Neural progenitor cell (in vitro differentiated cells): ENCODE measurements at regions not wholly inside any gene's neighbourhood (a gene's known extent, or its start where the extent isn't known, plus 50 kb on each side); places are given as distances from the start of the nearest gene placed in this dataset.

Source experiments
- DNase-seq: peaks from one replicate; pipeline ENCODE4 v3.0.0-alpha.2; 2016; ENCODE audit warnings: low spot score
- H2AFZ ChIP-seq: fragments of 200-600 bp; sonication (generic); replicated peaks from 2 replicates; pipeline ENCODE4 v1.6.1; 2016; ENCODE audit warnings: antibody characterized with exemption
- H3F3A ChIP-seq: fragments of 200-600 bp; sonication (generic); 2 replicates; pipeline ENCODE4 v1.6.1; 2016; ENCODE audit warnings: antibody characterized with exemption, low read depth
- H3K27ac ChIP-seq: fragments of 200-600 bp; sonication (generic); 2 replicates; pipeline ENCODE4 v1.5.1; 2016; ENCODE audit warnings: mild to moderate bottlenecking
- H3K27me3 ChIP-seq: fragments of 200-600 bp; sonication (generic); 2 replicates; pipeline ENCODE4 v1.6.1; 2016; ENCODE audit warnings: mild to moderate bottlenecking, moderate library complexity
- H3K36me3 ChIP-seq: fragments of 200-600 bp; sonication (generic); 2 replicates; pipeline ENCODE4 v1.5.1; 2016
- H3K4me1 ChIP-seq: fragments of 200-600 bp; sonication (generic); 2 replicates; pipeline ENCODE4 v1.6.1; 2016; ENCODE audit warnings: mixed run types
- H3K4me2 ChIP-seq: fragments of 200-600 bp; sonication (generic); 2 replicates; pipeline ENCODE4 v1.6.1; 2016
- H3K4me3 ChIP-seq: fragments of 200-600 bp; sonication (generic); 2 replicates; pipeline ENCODE4 v1.5.1; 2016
- H3K79me2 ChIP-seq: fragments of 200-600 bp; sonication (generic); 2 replicates; pipeline ENCODE4 v1.6.1; 2016; ENCODE audit warnings: low read depth
- H3K9ac ChIP-seq: fragments of 200-600 bp; sonication (generic); 2 replicates; pipeline ENCODE4 v1.6.1; 2016
- H3K9me3 ChIP-seq: fragments of 200-600 bp; sonication (generic); 2 replicates; pipeline ENCODE4 v1.5.1; 2016; ENCODE audit warnings: low read depth
- H4K20me1 ChIP-seq: fragments of 200-600 bp; sonication (generic); 2 replicates; pipeline ENCODE4 v1.6.1; 2016; ENCODE audit warnings: low read depth
- H3K27ac Mint-ChIP-seq: 3 replicates; pipeline ENCODE4 v1.8.0; 2021; ENCODE audit warnings: mixed read lengths
- H3K27me3 Mint-ChIP-seq: 2 replicates; pipeline ENCODE4 v1.8.0; 2022; ENCODE audit warnings: low read depth, mild to moderate bottlenecking, inconsistent platforms, moderate library complexity, mixed read lengths; ENCODE audit not compliant: insufficient read depth
- H3K36me3 Mint-ChIP-seq: 3 replicates; pipeline ENCODE4 v1.8.0; 2021; ENCODE audit warnings: mixed read lengths
- H3K4me1 Mint-ChIP-seq: 3 replicates; pipeline ENCODE4 v1.8.0; 2021; ENCODE audit warnings: mixed read lengths
- H3K4me3 Mint-ChIP-seq: 3 replicates; pipeline ENCODE4 v1.8.0; 2021; ENCODE audit warnings: mild to moderate bottlenecking, moderate library complexity, mixed read lengths
- H3K9me3 Mint-ChIP-seq: 3 replicates; pipeline ENCODE4 v1.8.0; 2020; ENCODE audit warnings: mixed read lengths
- CTCF ChIP-seq: fragments of 200-600 bp; sonication (generic); IDR thresholded peaks from 2 replicates; pipeline ENCODE4 v1.5.1; 2017; ENCODE audit warnings: antibody characterized with exemption, mild to moderate bottlenecking
- EZH2 ChIP-seq: fragments of 200-600 bp; sonication (generic); IDR thresholded peaks from 2 replicates; pipeline ENCODE4 v1.6.1; 2017; ENCODE audit warnings: antibody characterized with exemption, mild to moderate bottlenecking, moderate library complexity
- EZH2phosphoT487 ChIP-seq: fragments of 200-600 bp; sonication (generic); IDR thresholded peaks from 2 replicates; pipeline ENCODE4 v1.6.1; 2017; ENCODE audit warnings: antibody characterized with exemption

- H3K9me3 Mint-ChIP-seq: no peaks in the 10 kb centered on the region
- no peaks in the 10 kb centered on the region for H3K27me3 ChIP-seq
- H2AFZ ChIP-seq: no peak overlapping the region
- H3K4me2 ChIP-seq: no peak overlapping the region
- no peaks in the 10 kb centered on the region for H3K4me1 ChIP-seq
- no peak for TF ChIP-seq EZH2
- no peak for TF ChIP-seq CTCF
- TF ChIP-seq EZH2phosphoT487: no peak
- no peaks in the 10 kb centered on the region for H3K79me2 ChIP-seq
- H3K4me3 Mint-ChIP-seq: no peak overlapping the region
- no peaks in the 10 kb centered on the region for H3F3A ChIP-seq
- no peaks in the 10 kb centered on the region for H3K9me3 ChIP-seq
- H3K4me3 ChIP-seq: no peak overlapping the region
- no peak overlapping the region for H3K27ac Mint-ChIP-seq
- H3K36me3 Mint-ChIP-seq: no peaks in the 10 kb centered on the region
- no peaks in the 10 kb centered on the region for H4K20me1 ChIP-seq
- H3K36me3 ChIP-seq: no peaks in the 10 kb centered on the region
- no peak for DNase-seq
- no peaks in the 10 kb centered on the region for H3K4me1 Mint-ChIP-seq
- H3K27me3 Mint-ChIP-seq: peaks cover 2% of the 10 kb centered on the region
- H3K9ac ChIP-seq: no peak overlapping the region
- no peak overlapping the region for H3K27ac ChIP-seq
These were observed 171.5 kb downstream of the ZMAT3 start for GRCh38 chr3:178900029-178900646.

- H3K4me1 Mint-ChIP-seq: no peaks in the 10 kb centered on the region
- H3K27ac Mint-ChIP-seq: no peak overlapping the region
- Histone ChIP-seq H3K4me3 (no peak overlapping the region), H3K36me3 (no peaks in the 10 kb centered on the region), H3K79me2 (no peaks in the 10 kb centered on the region), H3K4me1 (no peaks in the 10 kb centered on the region), H3K9ac (no peak overlapping the region), H2AFZ (no peak overlapping the region), H3K4me2 (no peak overlapping the region), H3K27ac (no peak overlapping the region), H4K20me1 (no peaks in the 10 kb centered on the region), H3K27me3 (no peaks in the 10 kb centered on the region), H3K9me3 (no peaks in the 10 kb centered on the region), H3F3A (no peaks in the 10 kb centered on the region)
- H3K27me3 Mint-ChIP-seq: peaks cover 2% of the 10 kb centered on the region
- no peak overlapping the region for H3K4me3 Mint-ChIP-seq
- no peak for TF ChIP-seq CTCF
- no peak for TF ChIP-seq EZH2
- no peak for TF ChIP-seq EZH2phosphoT487
- no peak for DNase-seq
- H3K9me3 Mint-ChIP-seq: peaks cover 6% of the 10 kb centered on the region
- H3K36me3 Mint-ChIP-seq: no peaks in the 10 kb centered on the region
These were observed 176.3 kb downstream of the ZMAT3 start for GRCh38 chr3:178895178-178895789.
